B cell (primary cell): ENCODE measurements at regions not wholly inside any gene's neighbourhood (a gene's known extent, or its start where the extent isn't known, plus 50 kb on each side); places are given as distances from the start of the nearest gene placed in this dataset.
"Not testable (repeated sequence)": the region's sequence is repeated elsewhere in the genome, so short reads cannot be mapped to it uniquely, and the experiment has no call there.

Experiments
- ATAC-seq: fragments of 200-7000 bp; cut with Tn5 transposase; one replicate; pipeline ENCODE4 v1.10.0; 2021; ENCODE audit warnings: low read depth, mild to moderate bottlenecking, moderate number of reproducible peaks, moderate library complexity
- CTCF ChIA-PET: fragments of 350-600 bp; sonication (Branson Sonifier 250); formaldehyde crosslinking; loops from one replicate; lab custom pipeline; 2021; ENCODE audit warnings: antibody characterized with exemption, inconsistent platforms; lab: Charles Lee
- POLR2A ChIA-PET: fragments of 350-600 bp; sonication (Branson Sonifier 250); formaldehyde crosslinking; loops from one replicate; lab custom pipeline; 2021; ENCODE audit warnings: antibody characterized with exemption; lab: Charles Lee
- DNase-seq: peaks from one replicate; pipeline ENCODE4 v3.0.0; 2013
- H2AFZ ChIP-seq: 2 replicates; pipeline ENCODE4 v1.6.1; 2012; ENCODE audit warnings: mild to moderate bottlenecking, low read depth, low read length; ENCODE audit not compliant: insufficient read depth, poor library complexity, severe bottlenecking
- H3K27ac ChIP-seq, 2 donors: 1 replicate in 1 of 2; 2 replicates in 1 of 2; pipeline ENCODE4 v1.5.1; 2012 to 2013; ENCODE audit warnings: low read length in 2 of 2, mild to moderate bottlenecking in 2 of 2, moderate library complexity in 1 of 2
- H3K27me3 ChIP-seq, 4 experiments: fragments of 200-600 bp in 1 of 4; sonication (generic) in 1 of 4; replicated peaks in 1 of 4; 1 replicate in 2 of 4; 2 replicates in 2 of 4; pipeline versions ENCODE4 v1.6.1 to v1.7.0; 2013 to 2016; ENCODE audit warnings: low read length in 3 of 4, mild to moderate bottlenecking in 2 of 4, mixed read lengths in 1 of 4, moderate library complexity in 1 of 4; ENCODE audit not compliant: insufficient read depth in 4 of 4, control insufficient read depth in 3 of 4; ENCODE audit errors: control extremely low read depth in 1 of 4
- H3K36me3 ChIP-seq, 2 experiments: replicated peaks in 1 of 2; 1 replicate in 1 of 2; 2 replicates in 1 of 2; pipeline versions ENCODE4 v1.6.1 to v1.7.1; 2013; ENCODE audit warnings: low read length in 1 of 2; ENCODE audit not compliant: insufficient read depth in 2 of 2, control insufficient read depth in 1 of 2; ENCODE audit errors: control extremely low read depth in 1 of 2, extremely low read depth in 1 of 2
- H3K4me1 ChIP-seq, 2 donors: fragments of 200-600 bp in 1 of 2; sonication (generic) in 1 of 2; 1 replicate in 1 of 2; 2 replicates in 1 of 2; pipeline versions ENCODE4 v1.5.1 to v1.6.1; 2013 to 2017; ENCODE audit warnings: low read length in 2 of 2; ENCODE audit not compliant: control insufficient read depth in 2 of 2, insufficient read depth in 2 of 2
- H3K4me2 ChIP-seq: replicated peaks from 2 replicates; pipeline ENCODE3; 2012; ENCODE audit warnings: mild to moderate bottlenecking, low read depth, low read length; ENCODE audit not compliant: poor library complexity, severe bottlenecking
- H3K4me3 ChIP-seq, 5 experiments: fragments of 200-600 bp in 1 of 5; sonication (generic) in 1 of 5; 1 replicate in 3 of 5; 2 replicates in 2 of 5; pipeline versions ENCODE4 v1.5.1 to v1.7.0; 2011 to 2016; ENCODE audit warnings: low read length in 4 of 5, mild to moderate bottlenecking in 4 of 5, low read depth in 2 of 5, control low read depth in 1 of 5, moderate library complexity in 1 of 5; ENCODE audit not compliant: insufficient read depth in 1 of 5; ENCODE audit errors: control extremely low read depth in 1 of 5, extremely low read depth in 1 of 5
- H3K79me2 ChIP-seq: fragments of 200-600 bp; sonication (generic); one replicate; pipeline ENCODE4 v1.6.0; 2016; ENCODE audit warnings: low read length; ENCODE audit not compliant: control insufficient read depth, insufficient read depth
- H3K9ac ChIP-seq: fragments of 200-600 bp; sonication (generic); 2 replicates; pipeline ENCODE4 v1.6.1; 2017; ENCODE audit warnings: mild to moderate bottlenecking, low read length, moderate library complexity
- H3K9me3 ChIP-seq, 3 donors: one replicate each; pipeline versions ENCODE4 v1.6.1 to v1.7.1; 2013; ENCODE audit warnings: low read length in 2 of 3; ENCODE audit not compliant: control insufficient read depth in 2 of 3, insufficient read depth in 1 of 3; ENCODE audit errors: control extremely low read depth in 1 of 3
- H4K20me1 ChIP-seq: 2 replicates; pipeline ENCODE4 v1.6.0; 2012; ENCODE audit warnings: mild to moderate bottlenecking, low read length; ENCODE audit not compliant: insufficient read depth, control insufficient read depth, poor library complexity, severe bottlenecking
- H3K27ac Mint-ChIP-seq: one replicate; pipeline ENCODE4 v1.8.0; 2021; ENCODE audit warnings: mixed read lengths
- H3K27me3 Mint-ChIP-seq: one replicate; pipeline ENCODE4 v1.8.0; 2021; ENCODE audit warnings: mixed read lengths
- H3K4me1 Mint-ChIP-seq: one replicate; pipeline ENCODE4 v1.8.0; 2021; ENCODE audit warnings: mixed read lengths
- H3K4me3 Mint-ChIP-seq: one replicate; pipeline ENCODE4 v1.8.0; 2021; ENCODE audit warnings: mixed read lengths
- H3K9me3 Mint-ChIP-seq: one replicate; pipeline ENCODE4 v1.8.0; 2022; ENCODE audit warnings: mixed read lengths; ENCODE audit not compliant: insufficient read depth
- EZH2 ChIP-seq: IDR thresholded peaks from 2 replicates; pipeline ENCODE4 v1.6.1; 2012; ENCODE audit warnings: borderline replicate concordance, low read depth, mild to moderate bottlenecking, moderate library complexity, low read length; ENCODE audit not compliant: insufficient read depth, poor library complexity, severe bottlenecking
- WGBS: methylation state at CpG from one replicate; pipeline ENCODE4 v1.1.5; 2013; ENCODE audit warnings: missing lambda C conversion rate; ENCODE audit not compliant: insufficient coverage; 5-methylcytosine and 5-hydroxymethylcytosine counted together
- intact Hi-C: fragments of 100-400 bp; cut with micrococcal nuclease; formaldehyde crosslinking; loops from one replicate; pipeline ENCODE4 v1.10.0; 2022
- TF ChIP-seq, protein P1 (sequence below): fragments of 200-600 bp; IDR thresholded peaks from one replicate; pipeline ENCODE4 v1.8.0; 2022; ENCODE audit warnings: antibody characterized with exemption, mild to moderate bottlenecking

DNA sequence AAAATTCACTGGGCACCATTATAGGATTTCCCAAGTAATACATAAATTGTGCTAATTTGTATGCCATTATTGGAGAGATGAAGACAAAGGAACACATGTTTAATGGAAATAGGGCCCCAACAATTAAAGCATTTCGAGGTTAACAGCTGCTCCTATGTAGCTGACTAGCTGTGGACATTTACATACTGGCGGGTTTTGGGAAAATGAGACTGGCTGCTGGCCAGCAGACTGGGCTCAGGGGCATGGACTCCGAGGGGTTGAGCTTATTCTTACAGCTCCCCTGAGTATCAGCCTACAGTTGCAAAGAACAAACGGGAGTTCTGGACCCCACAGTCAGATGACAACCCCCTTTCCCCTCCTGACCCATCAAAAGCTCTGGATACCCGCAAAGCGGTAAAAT is 91.9 kb upstream of the MYO3A start:
- no peaks in the 10 kb centered on the region for H3K9me3 ChIP-seq
- no peaks in the 10 kb centered on the region for H4K20me1 ChIP-seq
- intact Hi-C loops: no loop called here
- no peak overlapping the region for H3K27ac Mint-ChIP-seq
- no peak overlapping the region for H3K4me2 ChIP-seq
- H3K9ac ChIP-seq: no peak overlapping the region
- no peaks in the 10 kb centered on the region for H3K9me3 Mint-ChIP-seq
- no peaks in the 10 kb centered on the region for H3K4me1 Mint-ChIP-seq
- H3K79me2 ChIP-seq: no peaks in the 10 kb centered on the region
- ATAC-seq (no peak), DNase-seq (no peak)
- CTCF ChIA-PET: interaction anchor here (1.8 kb wide), 1 partner anchor 34 kb away, joined by 7 read pairs; no protein-coding TSS in a partner anchor
- TF ChIP-seq EZH2: no peak
- TF ChIP-seq, protein P1, sequence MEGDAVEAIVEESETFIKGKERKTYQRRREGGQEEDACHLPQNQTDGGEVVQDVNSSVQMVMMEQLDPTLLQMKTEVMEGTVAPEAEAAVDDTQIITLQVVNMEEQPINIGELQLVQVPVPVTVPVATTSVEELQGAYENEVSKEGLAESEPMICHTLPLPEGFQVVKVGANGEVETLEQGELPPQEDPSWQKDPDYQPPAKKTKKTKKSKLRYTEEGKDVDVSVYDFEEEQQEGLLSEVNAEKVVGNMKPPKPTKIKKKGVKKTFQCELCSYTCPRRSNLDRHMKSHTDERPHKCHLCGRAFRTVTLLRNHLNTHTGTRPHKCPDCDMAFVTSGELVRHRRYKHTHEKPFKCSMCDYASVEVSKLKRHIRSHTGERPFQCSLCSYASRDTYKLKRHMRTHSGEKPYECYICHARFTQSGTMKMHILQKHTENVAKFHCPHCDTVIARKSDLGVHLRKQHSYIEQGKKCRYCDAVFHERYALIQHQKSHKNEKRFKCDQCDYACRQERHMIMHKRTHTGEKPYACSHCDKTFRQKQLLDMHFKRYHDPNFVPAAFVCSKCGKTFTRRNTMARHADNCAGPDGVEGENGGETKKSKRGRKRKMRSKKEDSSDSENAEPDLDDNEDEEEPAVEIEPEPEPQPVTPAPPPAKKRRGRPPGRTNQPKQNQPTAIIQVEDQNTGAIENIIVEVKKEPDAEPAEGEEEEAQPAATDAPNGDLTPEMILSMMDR: no peak
- H3K27ac ChIP-seq: no peak overlapping the region
- H3K4me3 ChIP-seq: no peak overlapping the region
- H3K4me3 Mint-ChIP-seq: no peak overlapping the region
- WGBS: 74% methylated on average over 4 of the region's 6 CpGs
- no peaks in the 10 kb centered on the region for H3K27me3 ChIP-seq
- no peaks in the 10 kb centered on the region for H3K27me3 Mint-ChIP-seq
- no peaks in the 10 kb centered on the region for H3K4me1 ChIP-seq
- no peak overlapping the region for H2AFZ ChIP-seq
- no peaks in the 10 kb centered on the region for H3K36me3 ChIP-seq
- POLR2A ChIA-PET: no interaction called here

GRCh38 chr10:25843551-25844170 is 90.4 kb upstream of the MYO3A start:
- no peaks in the 10 kb centered on the region for H3K4me1 ChIP-seq
- ATAC-seq (no peak), DNase-seq (no peak)
- intact Hi-C loops: no loop called here
- H2AFZ ChIP-seq: no peak overlapping the region
- no peaks in the 10 kb centered on the region for H3K36me3 ChIP-seq
- no peak overlapping the region for H3K4me2 ChIP-seq
- Mint-ChIP-seq H3K4me3 (no peak overlapping the region), H3K9me3 (no peaks in the 10 kb centered on the region), H3K27me3 (peaks cover 2% of the 10 kb centered on the region), H3K27ac (no peak overlapping the region), H3K4me1 (no peaks in the 10 kb centered on the region)
- H3K4me3 ChIP-seq: no peak overlapping the region
- H3K27me3 ChIP-seq: no peaks in the 10 kb centered on the region
- no peaks in the 10 kb centered on the region for H4K20me1 ChIP-seq
- POLR2A ChIA-PET: no interaction called here
- no peaks in the 10 kb centered on the region for H3K9me3 ChIP-seq
- WGBS: 93% methylated on average over 8 of the region's 10 CpGs
- H3K27ac ChIP-seq: no peak overlapping the region
- CTCF ChIA-PET: no interaction called here
- TF ChIP-seq, protein P1: no peak
- TF ChIP-seq EZH2: no peak
- no peak overlapping the region for H3K9ac ChIP-seq
- no peaks in the 10 kb centered on the region for H3K79me2 ChIP-seq

DNA sequence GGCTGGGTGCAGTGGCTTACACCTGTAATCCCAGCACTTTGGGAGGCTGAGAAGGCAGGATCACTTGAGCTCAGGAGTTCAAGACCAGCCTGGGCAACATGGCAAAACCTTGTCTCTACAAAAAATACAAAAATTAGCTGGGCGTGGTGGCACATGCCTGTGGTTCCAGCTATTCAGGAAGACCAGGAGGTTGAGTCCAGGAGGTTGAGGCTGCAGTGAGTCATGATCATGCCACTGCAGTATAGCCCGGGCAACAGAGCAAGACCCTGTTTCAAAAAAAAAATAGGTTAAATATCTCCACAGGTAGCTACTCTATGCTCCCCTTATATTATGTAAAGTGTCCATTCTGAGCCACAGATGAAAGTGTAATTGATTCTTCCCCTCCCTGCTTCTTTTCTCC is 89.3 kb upstream of the MYO3A start:
- POLR2A ChIA-PET: not testable (repeated sequence)
- no CpG with 5 or more reads among the region's 2 CpGs for WGBS

More for the DNA sequence above, 89.3 kb upstream of the MYO3A start:
- peaks cover 11% of the 10 kb centered on the region for H3K27me3 Mint-ChIP-seq
- H2AFZ ChIP-seq, H3K4me1 Mint-ChIP-seq, DNase-seq, H3K27me3 ChIP-seq, H3K79me2 ChIP-seq, H3K36me3 ChIP-seq, H3K4me1 ChIP-seq, H3K4me3 Mint-ChIP-seq, H4K20me1 ChIP-seq, H3K4me3 ChIP-seq, H3K4me2 ChIP-seq, intact Hi-C loops, H3K27ac ChIP-seq, H3K9ac ChIP-seq, H3K9me3 Mint-ChIP-seq, CTCF ChIA-PET, H3K27ac Mint-ChIP-seq, H3K9me3 ChIP-seq, ATAC-seq: not testable (repeated sequence)
